HepG2 (cell line): ENCODE measurements at regions not wholly inside any gene's neighbourhood (a gene's known extent, or its start where the extent isn't known, plus 50 kb on each side); places are given as distances from the start of the nearest gene placed in this dataset.

Source experiments
- MYC ChIP-seq: sonication (generic); formaldehyde crosslinking; IDR thresholded peaks from 2 replicates; pipeline ENCODE4 v1.9.0; 2021; ENCODE audit warnings: missing genetic modification reagents, borderline replicate concordance
- RXRA ChIP-seq: sonication (generic); formaldehyde crosslinking; IDR thresholded peaks from 2 replicates; pipeline ENCODE4 v1.5.1; 2020; ENCODE audit warnings: missing genetic modification reagents

- TF ChIP-seq MYC (CRISPR knock-in tag) = no peak
- TF ChIP-seq RXRA (CRISPR knock-in tag) = no peak
Observed at GRCh38 chr21:18877917-18878316, 474.3 kb upstream of the TMPRSS15 start.
